22Rv1 (cell line): ENCODE measurements at regions not wholly inside any gene's neighbourhood (a gene's known extent, or its start where the extent isn't known, plus 50 kb on each side); places are given as distances from the start of the nearest gene placed in this dataset.

Experiments
- H3K27ac ChIP-seq: fragments of 450-650 bp; 2 replicates; pipeline ENCODE4 v1.5.1; 2017
- ZFX ChIP-seq: fragments of 450-650 bp; IDR thresholded peaks from 2 replicates; pipeline ENCODE4 v1.6.1; 2017; ENCODE audit warnings: antibody characterized with exemption, borderline replicate concordance
- TF ChIP-seq, protein P1 (sequence below): fragments of 450-650 bp; IDR thresholded peaks from 2 replicates; pipeline ENCODE4 v1.5.1; 2017; ENCODE audit warnings: mild to moderate bottlenecking

DNA sequence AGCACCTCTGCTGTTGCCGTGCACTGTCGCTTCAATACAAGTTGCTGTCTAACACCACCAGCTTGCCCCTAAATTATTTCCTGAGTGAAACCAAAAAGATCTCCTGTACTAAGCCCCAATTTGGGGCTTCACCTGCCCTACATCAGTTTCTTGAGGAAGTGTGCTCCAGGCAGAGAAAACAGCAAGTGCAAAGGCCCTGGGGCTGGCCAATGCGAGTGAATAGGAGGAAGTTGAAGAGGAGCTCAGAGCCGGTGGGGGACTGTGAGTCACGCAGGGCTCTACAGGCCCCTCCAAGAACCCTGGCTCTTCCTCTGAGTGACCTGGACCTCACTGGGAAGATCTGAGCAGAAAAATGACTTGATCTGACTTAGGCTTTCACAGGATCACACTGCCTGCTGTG is 117.2 kb downstream of the IPO8 start:
- TF ChIP-seq, protein P1, sequence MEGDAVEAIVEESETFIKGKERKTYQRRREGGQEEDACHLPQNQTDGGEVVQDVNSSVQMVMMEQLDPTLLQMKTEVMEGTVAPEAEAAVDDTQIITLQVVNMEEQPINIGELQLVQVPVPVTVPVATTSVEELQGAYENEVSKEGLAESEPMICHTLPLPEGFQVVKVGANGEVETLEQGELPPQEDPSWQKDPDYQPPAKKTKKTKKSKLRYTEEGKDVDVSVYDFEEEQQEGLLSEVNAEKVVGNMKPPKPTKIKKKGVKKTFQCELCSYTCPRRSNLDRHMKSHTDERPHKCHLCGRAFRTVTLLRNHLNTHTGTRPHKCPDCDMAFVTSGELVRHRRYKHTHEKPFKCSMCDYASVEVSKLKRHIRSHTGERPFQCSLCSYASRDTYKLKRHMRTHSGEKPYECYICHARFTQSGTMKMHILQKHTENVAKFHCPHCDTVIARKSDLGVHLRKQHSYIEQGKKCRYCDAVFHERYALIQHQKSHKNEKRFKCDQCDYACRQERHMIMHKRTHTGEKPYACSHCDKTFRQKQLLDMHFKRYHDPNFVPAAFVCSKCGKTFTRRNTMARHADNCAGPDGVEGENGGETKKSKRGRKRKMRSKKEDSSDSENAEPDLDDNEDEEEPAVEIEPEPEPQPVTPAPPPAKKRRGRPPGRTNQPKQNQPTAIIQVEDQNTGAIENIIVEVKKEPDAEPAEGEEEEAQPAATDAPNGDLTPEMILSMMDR, result no peak
- TF ChIP-seq ZFX, result no peak
- H3K27ac ChIP-seq, result no peak overlapping the region

DNA sequence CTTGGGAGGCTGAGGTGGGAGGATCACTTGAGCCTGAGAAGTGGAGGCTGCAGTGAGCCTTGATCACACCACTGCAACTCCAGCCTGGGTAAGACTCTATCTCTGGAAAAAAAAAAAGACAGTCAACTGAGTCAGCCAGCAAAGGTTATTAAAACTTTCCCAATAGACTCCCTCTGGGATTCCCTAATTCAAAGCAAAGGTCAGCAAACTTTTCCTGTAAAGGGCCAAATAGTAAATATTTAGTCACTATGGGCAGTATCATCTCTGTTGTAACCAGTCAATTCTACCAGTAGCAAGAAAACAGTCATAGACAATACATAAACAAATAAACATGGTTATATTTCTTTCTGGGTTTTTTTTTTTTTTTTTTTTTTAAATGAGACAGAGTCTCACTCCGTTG is 122.5 kb downstream of the IPO8 start:
- TF ChIP-seq, protein P1, result no peak
- no peak for TF ChIP-seq ZFX
- H3K27ac ChIP-seq, result no peak overlapping the region

DNA sequence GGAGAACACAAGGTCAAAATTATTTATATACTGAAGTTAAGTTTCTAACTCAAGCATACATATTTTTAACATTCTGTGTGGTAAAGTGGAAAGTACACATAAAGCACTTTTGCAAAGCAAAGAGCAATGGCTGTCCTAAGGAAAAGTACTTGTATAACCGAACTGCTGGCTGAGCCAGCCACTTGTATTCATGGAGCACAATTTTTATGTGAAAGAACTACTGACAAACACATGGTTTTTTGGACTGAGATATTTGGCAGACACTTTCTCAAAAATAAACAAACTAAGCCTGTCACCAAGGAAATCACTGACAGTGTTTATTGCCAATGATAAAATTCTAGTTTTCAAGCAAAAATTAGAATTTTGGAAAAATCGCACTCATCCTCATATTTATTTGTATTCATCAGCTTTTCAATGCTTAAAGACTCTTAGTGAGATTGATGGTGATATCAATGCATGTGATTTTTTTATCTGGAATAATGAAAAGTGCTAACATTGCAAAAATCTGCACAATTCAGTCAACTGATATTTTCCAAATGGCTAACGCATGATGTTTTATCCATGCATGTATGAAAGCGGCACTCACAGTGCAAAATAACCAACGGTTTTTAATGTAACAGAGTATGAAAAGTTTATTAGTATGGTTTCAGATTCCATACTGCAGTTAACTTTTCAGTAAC is 125.3 kb downstream of the IPO8 start:
- H3K27ac ChIP-seq, result no peak overlapping the region
- TF ChIP-seq, protein P1, result no peak
- TF ChIP-seq ZFX, result no peak

DNA sequence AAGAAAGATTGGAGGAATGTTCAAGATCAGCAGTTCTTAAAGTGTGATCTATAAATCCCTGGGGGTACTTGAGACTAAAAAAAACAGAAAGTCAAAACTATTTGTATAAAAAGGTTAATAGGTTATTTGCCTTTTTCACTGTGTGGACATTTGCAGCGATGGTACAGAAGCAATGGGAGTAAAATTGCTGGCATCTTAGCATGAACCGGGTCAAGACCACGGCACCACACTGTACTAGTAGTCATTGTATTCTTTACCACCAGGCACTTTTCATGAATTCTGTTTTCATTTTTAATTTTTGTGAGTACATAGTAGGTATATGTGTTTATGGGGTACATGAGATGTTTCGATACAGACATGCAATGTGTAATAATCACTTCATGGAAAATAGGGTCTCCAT is 126.2 kb downstream of the IPO8 start:
- TF ChIP-seq, protein P1, result no peak
- TF ChIP-seq ZFX, result no peak

DNA sequence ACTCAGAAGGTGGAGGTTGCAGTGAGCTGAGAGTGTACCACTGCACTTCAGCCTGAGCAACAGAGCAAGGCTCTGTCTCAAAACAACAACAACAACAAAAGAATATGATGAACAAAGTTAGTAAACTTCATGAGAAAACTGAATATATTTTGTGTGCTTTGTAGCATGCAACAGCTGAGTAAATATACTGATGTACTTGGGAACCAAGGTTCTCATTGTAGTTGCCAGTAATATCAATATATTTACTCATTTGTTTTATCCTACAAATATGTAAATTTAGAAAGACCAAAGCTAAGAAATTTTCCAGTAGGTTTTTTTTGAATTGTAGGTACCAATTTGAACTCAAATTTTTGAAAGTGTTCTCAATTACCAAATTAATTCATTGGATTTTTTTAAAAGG is 127.2 kb downstream of the IPO8 start:
- TF ChIP-seq, protein P1, result no peak
- no peak for TF ChIP-seq ZFX
- H3K27ac ChIP-seq, result no peak overlapping the region

More for the DNA sequence above, 126.2 kb downstream of the IPO8 start:
- no peak overlapping the region for H3K27ac ChIP-seq

DNA sequence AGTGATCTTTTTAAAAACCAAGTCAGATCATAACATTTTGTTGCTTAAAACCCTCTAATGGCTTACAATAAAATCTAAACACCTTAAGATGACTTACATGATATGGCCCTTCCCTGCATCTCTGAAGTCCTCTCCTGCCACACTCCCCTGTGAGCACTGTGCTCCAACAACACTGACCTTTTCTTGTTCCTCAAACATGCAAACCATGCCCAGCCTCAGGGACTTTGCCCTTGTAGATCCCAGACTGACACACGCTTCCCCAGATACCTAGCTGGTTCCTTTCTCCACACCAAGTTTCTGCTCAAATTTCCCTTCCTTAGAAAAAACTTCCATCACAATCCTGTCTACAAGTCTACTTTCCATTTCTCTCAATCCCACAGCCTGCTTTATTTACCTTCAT is 128.6 kb downstream of the IPO8 start:
- H3K27ac ChIP-seq, result no peak overlapping the region
- no peak for TF ChIP-seq ZFX
- TF ChIP-seq, protein P1, result no peak

DNA sequence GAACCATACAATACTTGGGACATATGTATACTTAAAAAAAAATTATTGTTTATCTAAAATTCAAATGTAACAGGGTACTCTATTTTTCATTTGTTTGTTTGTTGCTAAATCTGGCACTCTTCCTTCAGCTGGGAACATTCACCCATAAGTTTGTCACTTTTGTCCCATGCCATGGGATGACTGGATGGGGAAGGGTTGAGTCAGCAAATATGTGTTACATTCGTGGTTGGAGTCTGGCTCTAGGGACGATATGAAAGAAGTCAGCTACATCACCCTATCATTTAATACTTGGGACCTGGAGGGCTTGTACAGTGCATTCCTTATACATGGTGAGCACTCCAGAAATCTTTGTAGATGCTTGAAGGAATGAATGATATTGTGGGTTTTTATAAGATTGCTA is 131.3 kb downstream of the IPO8 start:
- TF ChIP-seq ZFX, result no peak
- TF ChIP-seq, protein P1, result no peak
- H3K27ac ChIP-seq, result no peak overlapping the region
